GM12891 (cell line): ENCODE measurements at regions not wholly inside any gene's neighbourhood (a gene's known extent, or its start where the extent isn't known, plus 50 kb on each side); places are given as distances from the start of the nearest gene placed in this dataset.

Experiments
- PAX5 ChIP-seq: IDR thresholded peaks from 2 replicates; pipeline ENCODE4 v1.6.1; 2011; ENCODE audit warnings: low read length, moderate library complexity, mild to moderate bottlenecking; ENCODE audit not compliant: insufficient read depth, severe bottlenecking
- POLR2A ChIP-seq: IDR thresholded peaks from 2 replicates; pipeline ENCODE4 v1.6.1; 2011; ENCODE audit warnings: low read depth, low read length, control low read depth
- POLR2AphosphoS5 ChIP-seq: IDR thresholded peaks from 2 replicates; pipeline ENCODE4 v1.6.1; 2011; ENCODE audit warnings: low read depth, low read length, control low read depth
- POU2F2 ChIP-seq: IDR thresholded peaks from 2 replicates; pipeline ENCODE4 v1.6.1; 2011; ENCODE audit warnings: low read depth, mild to moderate bottlenecking, control low read depth, low read length, moderate library complexity
- SPI1 ChIP-seq: IDR thresholded peaks from 2 replicates; pipeline ENCODE4 v1.6.1; 2011; ENCODE audit warnings: low read depth, low read length, control low read depth
- TAF1 ChIP-seq: IDR thresholded peaks from 2 replicates; pipeline ENCODE4 v1.6.1; 2011; ENCODE audit warnings: low read depth, low read length, control low read depth

DNA sequence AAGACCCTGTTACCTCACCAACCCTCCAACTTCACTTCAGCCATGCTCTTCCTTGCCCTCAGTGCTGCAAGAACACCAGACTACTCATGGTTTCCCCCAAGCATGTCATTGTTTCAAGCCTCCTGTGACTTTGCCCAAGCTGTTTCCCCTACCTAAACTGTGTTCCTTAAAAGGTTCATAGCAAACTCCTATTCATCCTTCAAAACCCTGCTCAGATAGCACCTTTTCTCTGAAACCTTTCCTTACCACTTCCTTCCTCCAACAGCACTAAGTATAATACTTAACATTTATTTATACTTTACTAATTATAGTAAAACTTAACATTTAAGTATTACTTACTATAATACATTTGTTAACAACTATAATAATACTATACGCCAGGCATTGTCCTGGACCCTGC is 136.2 kb downstream of the CCT6B start:
- TF ChIP-seq POLR2AphosphoS5: no peak
- TF ChIP-seq PAX5: no peak
- no peak for TF ChIP-seq SPI1
- no peak for TF ChIP-seq POLR2A
- no peak for TF ChIP-seq TAF1
- TF ChIP-seq POU2F2: no peak
